ENCODE measurements at regions not wholly inside any gene's neighbourhood (a gene's known extent, or its start where the extent isn't known, plus 50 kb on each side); places are given as distances from the start of the nearest gene placed in this dataset.
"Not testable (repeated sequence)": the region's sequence is repeated elsewhere in the genome, so short reads cannot be mapped to it uniquely, and the experiment has no call there.

- no peak for DNase-seq (ENCODE audit: low read depth)
These were observed 560.0 kb downstream of the AMY1C start for GRCh38 chr1:104309673-104310072.

- no peak for DNase-seq (ENCODE audit: low read depth)
These were observed 566.1 kb downstream of the AMY1C start for GRCh38 chr1:104315823-104316222.

- DNase-seq (ENCODE audit: low read depth), result no peak
These were observed 572.4 kb downstream of the AMY1C start for GRCh38 chr1:104322131-104322530.

- no peak for DNase-seq (ENCODE audit: low read depth)
These were observed 579.6 kb downstream of the AMY1C start for GRCh38 chr1:104329278-104329677.

GRCh38 chr1:104331763-104332162, 582.1 kb downstream of the AMY1C start:
- DNase-seq (ENCODE audit: low read depth), result no peak

GRCh38 chr1:104337927-104338326, 588.2 kb downstream of the AMY1C start:
- DNase-seq (ENCODE audit: low read depth), result not testable (repeated sequence)

- DNase-seq (ENCODE audit: low read depth), result no peak
These were observed 592.2 kb downstream of the AMY1C start for GRCh38 chr1:104341944-104342343.

- DNase-seq (ENCODE audit: low read depth), result no peak
These were observed 598.6 kb downstream of the AMY1C start for GRCh38 chr1:104348277-104348676.

GRCh38 chr1:104353580-104353979, 603.9 kb downstream of the AMY1C start:
- no peak for DNase-seq (ENCODE audit: low read depth)

- DNase-seq (ENCODE audit: low read depth), result no peak
These were observed 608.4 kb downstream of the AMY1C start for GRCh38 chr1:104358086-104358485.

- no peak for DNase-seq (ENCODE audit: low read depth)
These were observed 608.9 kb downstream of the AMY1C start for GRCh38 chr1:104358621-104359020.

GRCh38 chr1:104378414-104378813, 628.7 kb downstream of the AMY1C start:
- DNase-seq (ENCODE audit: low read depth), result no peak

GRCh38 chr1:104380003-104380402, 630.3 kb downstream of the AMY1C start:
- no peak for DNase-seq (ENCODE audit: low read depth)

- no peak for DNase-seq (ENCODE audit: low read depth)
These were observed 638.2 kb downstream of the AMY1C start for GRCh38 chr1:104387716-104388508.

GRCh38 chr1:104392552-104392951, 642.9 kb downstream of the AMY1C start:
- DNase-seq (ENCODE audit: low read depth), result no peak

- no peak for DNase-seq (ENCODE audit: low read depth)
These were observed 652.5 kb downstream of the AMY1C start for GRCh38 chr1:104402178-104402577.

- DNase-seq (ENCODE audit: low read depth), result no peak
These were observed 654.2 kb downstream of the AMY1C start for GRCh38 chr1:104403883-104404282.

- no peak for DNase-seq (ENCODE audit: low read depth)
These were observed 657.0 kb downstream of the AMY1C start for GRCh38 chr1:104406728-104407127.

- no peak for DNase-seq (ENCODE audit: low read depth)
These were observed 658.6 kb downstream of the AMY1C start for GRCh38 chr1:104408268-104408667.

- no peak for DNase-seq (ENCODE audit: low read depth)
These were observed 685.6 kb downstream of the AMY1C start for GRCh38 chr1:104435255-104435654.

GRCh38 chr1:104440011-104440410, 690.3 kb downstream of the AMY1C start:
- no peak for DNase-seq (ENCODE audit: low read depth)

GRCh38 chr1:104456724-104457123, 707.0 kb downstream of the AMY1C start:
- no peak for DNase-seq (ENCODE audit: low read depth)

GRCh38 chr1:104459886-104460285, 710.2 kb downstream of the AMY1C start:
- DNase-seq (ENCODE audit: low read depth), result no peak

- no peak for DNase-seq (ENCODE audit: low read depth)
These were observed 711.2 kb downstream of the AMY1C start for GRCh38 chr1:104460880-104461279.

All from HS-27A (cell line).